ENCODE measurements at regions not wholly inside any gene's neighbourhood (a gene's known extent, or its start where the extent isn't known, plus 50 kb on each side); places are given as distances from the start of the nearest gene placed in this dataset.
"Not testable (repeated sequence)": the region's sequence is repeated elsewhere in the genome, so short reads cannot be mapped to it uniquely, and the experiment has no call there.

DNA sequence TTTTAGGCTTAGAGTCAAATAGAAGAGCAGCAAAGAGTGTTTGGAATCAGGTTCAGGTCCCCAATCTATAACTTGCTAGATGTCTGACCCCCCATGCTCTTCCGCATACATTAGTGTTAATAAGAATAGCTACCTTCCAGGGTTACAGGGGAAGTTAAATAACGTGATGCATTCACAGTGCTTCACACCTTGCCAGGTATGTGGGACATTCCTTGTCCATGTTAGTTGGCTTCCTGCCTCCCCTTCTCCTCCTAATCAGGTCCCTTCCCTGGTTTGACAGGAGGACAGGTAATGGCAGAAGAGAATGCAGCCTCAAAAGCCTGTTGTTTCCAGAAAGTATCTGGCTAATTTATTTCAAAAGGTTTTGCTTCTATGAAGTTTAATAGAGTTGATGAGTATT lies 248.7 kb downstream of the MID1IP1 start:
- Histone ChIP-seq H3K9ac (ENCODE audit: low read depth in 1 of 3, low read length in 3 of 3) (no peak overlapping the region), H3K9me3 (ENCODE audit: control insufficient read depth in 3 of 3, low read length in 3 of 3) (no peaks in the 10 kb centered on the region), H3K27ac (ENCODE audit: low read depth, low read length) (no peak overlapping the region), H3K4me1 (ENCODE audit: control insufficient read depth in 3 of 3, insufficient read depth in 3 of 3, low read length in 3 of 3) (no peaks in the 10 kb centered on the region), H3K36me3 (ENCODE audit: control insufficient read depth in 3 of 3, insufficient read depth in 3 of 3, low read length in 3 of 3) (no peaks in the 10 kb centered on the region), H3K27me3 (ENCODE audit: control insufficient read depth in 3 of 3, insufficient read depth in 3 of 3, low read length in 3 of 3) (peaks cover 0 to 3% (median 0%) of the 10 kb centered on the region in 3 donors), H3K4me3 (ENCODE audit: low read length in 3 of 3) (no peak overlapping the region)

DNA sequence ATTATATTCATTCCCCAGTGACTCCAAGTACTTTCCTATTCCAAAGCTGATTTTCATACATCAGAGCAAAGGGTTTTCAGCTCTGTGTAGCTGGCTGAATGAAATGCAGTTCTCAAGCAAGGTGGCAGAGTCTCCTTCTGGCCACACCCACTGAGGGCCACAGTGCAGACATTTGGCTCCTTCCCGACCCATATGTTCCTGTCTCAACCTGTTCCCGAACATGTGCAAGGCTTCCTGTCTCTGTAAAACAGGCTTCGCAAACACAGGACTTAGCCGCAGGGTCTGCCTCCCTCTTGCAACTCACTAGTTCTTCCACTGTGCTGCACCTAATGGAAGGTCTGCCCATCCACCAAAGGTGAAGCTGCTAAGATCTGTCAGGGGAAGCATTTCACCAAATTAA lies 249.2 kb downstream of the MID1IP1 start:
- no peak overlapping the region for H3K9ac ChIP-seq (ENCODE audit: low read depth in 1 of 3, low read length in 3 of 3)
- no peaks in the 10 kb centered on the region for H3K4me1 ChIP-seq (ENCODE audit: control insufficient read depth in 3 of 3, insufficient read depth in 3 of 3, low read length in 3 of 3)
- no peaks in the 10 kb centered on the region for H3K36me3 ChIP-seq (ENCODE audit: control insufficient read depth in 3 of 3, insufficient read depth in 3 of 3, low read length in 3 of 3)
- no peak overlapping the region for H3K27ac ChIP-seq (ENCODE audit: low read depth, low read length)
- H3K27me3 ChIP-seq (ENCODE audit: control insufficient read depth in 3 of 3, insufficient read depth in 3 of 3, low read length in 3 of 3), result peaks cover 0 to 3% (median 0%) of the 10 kb centered on the region in 3 donors
- no peak overlapping the region for H3K4me3 ChIP-seq (ENCODE audit: low read length in 3 of 3)
- H3K9me3 ChIP-seq (ENCODE audit: control insufficient read depth in 3 of 3, low read length in 3 of 3), result no peaks in the 10 kb centered on the region

DNA sequence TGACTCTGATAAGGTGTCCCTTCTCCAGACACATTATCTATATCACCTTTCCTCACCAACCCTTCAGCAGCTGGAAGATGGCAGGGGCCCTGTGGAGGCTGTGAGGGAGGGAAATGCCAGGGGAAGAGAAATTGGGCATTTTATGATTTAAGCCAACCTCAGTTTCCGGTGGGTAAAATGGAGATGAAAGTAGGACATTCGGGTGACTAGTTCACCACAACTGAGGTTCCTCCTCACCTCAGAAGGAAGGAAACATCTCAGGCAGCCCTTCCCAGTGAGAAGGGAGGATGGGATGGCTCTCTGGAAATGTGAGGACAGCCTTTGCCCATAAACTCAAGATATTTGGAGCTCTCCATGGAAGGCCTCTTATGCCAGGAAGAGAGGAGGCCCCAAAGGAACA lies 251.5 kb downstream of the MID1IP1 start:
- Histone ChIP-seq H3K27me3 (ENCODE audit: control insufficient read depth in 3 of 3, insufficient read depth in 3 of 3, low read length in 3 of 3) (peaks cover 0 to 3% (median 0%) of the 10 kb centered on the region in 3 donors), H3K27ac (ENCODE audit: low read depth, low read length) (no peak overlapping the region), H3K36me3 (ENCODE audit: control insufficient read depth in 3 of 3, insufficient read depth in 3 of 3, low read length in 3 of 3) (no peaks in the 10 kb centered on the region), H3K9me3 (ENCODE audit: control insufficient read depth in 3 of 3, low read length in 3 of 3) (no peaks in the 10 kb centered on the region), H3K4me3 (ENCODE audit: low read length in 3 of 3) (no peak overlapping the region), H3K4me1 (ENCODE audit: control insufficient read depth in 3 of 3, insufficient read depth in 3 of 3, low read length in 3 of 3) (no peaks in the 10 kb centered on the region), H3K9ac (ENCODE audit: low read depth in 1 of 3, low read length in 3 of 3) (no peak overlapping the region)

DNA sequence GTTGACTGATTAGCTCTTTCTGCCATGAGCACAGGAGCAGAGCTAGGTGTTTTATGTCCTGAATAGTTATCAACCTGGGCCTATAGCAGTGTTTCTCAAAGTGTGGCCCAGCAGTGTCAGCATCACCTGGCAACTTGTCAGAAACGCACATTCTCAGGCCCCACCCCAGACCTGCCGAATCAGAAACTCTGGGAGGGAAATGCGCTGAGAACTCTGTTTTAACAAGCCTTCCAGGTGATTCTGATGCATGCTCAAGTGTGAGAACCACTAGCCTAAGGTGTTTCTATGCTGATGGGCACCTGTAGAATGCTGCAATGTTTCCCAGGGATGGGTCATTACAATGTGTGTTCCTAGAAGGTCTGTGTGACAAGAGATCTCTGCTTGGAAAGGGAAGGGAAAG lies 257.5 kb downstream of the MID1IP1 start:
- H3K27me3 ChIP-seq (ENCODE audit: control insufficient read depth in 3 of 3, insufficient read depth in 3 of 3, low read length in 3 of 3), result no peaks in the 10 kb centered on the region
- no peak overlapping the region for H3K27ac ChIP-seq (ENCODE audit: low read depth, low read length)
- no peak overlapping the region for H3K9ac ChIP-seq (ENCODE audit: low read depth in 1 of 3, low read length in 3 of 3)
- peaks cover 0 to 3% (median 0%) of the 10 kb centered on the region in 3 donors for H3K9me3 ChIP-seq (ENCODE audit: control insufficient read depth in 3 of 3, low read length in 3 of 3)
- H3K4me3 ChIP-seq (ENCODE audit: low read length in 3 of 3), result no peak overlapping the region
- no peaks in the 10 kb centered on the region for H3K4me1 ChIP-seq (ENCODE audit: control insufficient read depth in 3 of 3, insufficient read depth in 3 of 3, low read length in 3 of 3)
- H3K36me3 ChIP-seq (ENCODE audit: control insufficient read depth in 3 of 3, insufficient read depth in 3 of 3, low read length in 3 of 3), result no peaks in the 10 kb centered on the region

DNA sequence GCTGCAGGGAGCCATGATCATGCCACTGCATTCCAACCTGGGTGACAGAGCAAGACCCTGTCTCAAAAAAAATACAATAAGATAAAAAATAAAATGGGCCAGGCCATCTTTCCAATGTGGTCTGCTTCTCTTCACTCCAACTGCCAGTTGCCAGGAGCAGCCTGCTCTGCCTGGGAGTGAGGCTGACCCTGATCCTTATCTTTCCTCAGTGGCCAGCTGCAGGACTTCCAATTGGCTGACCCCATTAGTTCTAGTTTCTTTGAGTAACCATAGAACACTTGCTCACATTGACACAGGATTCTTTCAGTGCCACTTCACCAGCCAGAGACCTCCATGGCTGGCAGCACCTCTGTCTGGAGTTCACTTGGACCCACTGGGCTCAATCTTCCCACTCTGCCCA lies 258.6 kb downstream of the MID1IP1 start:
- H3K27ac ChIP-seq (ENCODE audit: low read depth, low read length), result no peak overlapping the region
- no peaks in the 10 kb centered on the region for H3K27me3 ChIP-seq (ENCODE audit: control insufficient read depth in 3 of 3, insufficient read depth in 3 of 3, low read length in 3 of 3)
- H3K4me1 ChIP-seq (ENCODE audit: control insufficient read depth in 3 of 3, insufficient read depth in 3 of 3, low read length in 3 of 3), result no peaks in the 10 kb centered on the region
- no peak overlapping the region for H3K4me3 ChIP-seq (ENCODE audit: low read length in 3 of 3)
- peaks cover 0 to 3% (median 0%) of the 10 kb centered on the region in 3 donors for H3K9me3 ChIP-seq (ENCODE audit: control insufficient read depth in 3 of 3, low read length in 3 of 3)
- no peak overlapping the region for H3K9ac ChIP-seq (ENCODE audit: low read depth in 1 of 3, low read length in 3 of 3)
- H3K36me3 ChIP-seq (ENCODE audit: control insufficient read depth in 3 of 3, insufficient read depth in 3 of 3, low read length in 3 of 3), result no peaks in the 10 kb centered on the region

DNA sequence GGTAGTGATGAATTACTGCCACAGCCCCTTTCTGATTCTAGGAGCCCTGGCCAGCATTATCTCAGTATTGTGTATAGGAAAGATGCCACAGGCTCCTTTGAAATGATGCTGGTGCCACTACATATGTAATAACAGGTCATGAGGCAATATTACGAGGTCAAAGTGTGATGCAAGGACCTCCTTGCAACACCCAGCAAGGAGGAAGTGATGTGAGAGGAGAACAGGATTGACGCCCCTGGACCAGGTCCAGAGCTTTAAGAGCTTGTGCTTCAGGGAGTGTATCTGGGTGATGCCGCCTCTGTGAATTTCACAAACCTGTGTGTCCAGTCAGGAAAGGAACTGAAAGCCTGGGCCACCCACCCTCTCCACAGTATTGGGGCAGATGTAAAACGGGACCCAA lies 261.8 kb downstream of the MID1IP1 start:
- Histone ChIP-seq H3K4me3 (ENCODE audit: low read length in 3 of 3) (no peak overlapping the region), H3K9ac (ENCODE audit: low read depth in 1 of 3, low read length in 3 of 3) (no peak overlapping the region), H3K9me3 (ENCODE audit: control insufficient read depth in 3 of 3, low read length in 3 of 3) (peaks cover 0 to 3% (median 0%) of the 10 kb centered on the region in 3 donors), H3K27ac (ENCODE audit: low read depth, low read length) (no peak overlapping the region), H3K27me3 (ENCODE audit: control insufficient read depth in 3 of 3, insufficient read depth in 3 of 3, low read length in 3 of 3) (peaks cover 0 to 3% (median 0%) of the 10 kb centered on the region in 3 donors), H3K4me1 (ENCODE audit: control insufficient read depth in 3 of 3, insufficient read depth in 3 of 3, low read length in 3 of 3) (peaks cover 0 to 15% (median 10%) of the 10 kb centered on the region in 3 donors), H3K36me3 (ENCODE audit: control insufficient read depth in 3 of 3, insufficient read depth in 3 of 3, low read length in 3 of 3) (no peaks in the 10 kb centered on the region)

DNA sequence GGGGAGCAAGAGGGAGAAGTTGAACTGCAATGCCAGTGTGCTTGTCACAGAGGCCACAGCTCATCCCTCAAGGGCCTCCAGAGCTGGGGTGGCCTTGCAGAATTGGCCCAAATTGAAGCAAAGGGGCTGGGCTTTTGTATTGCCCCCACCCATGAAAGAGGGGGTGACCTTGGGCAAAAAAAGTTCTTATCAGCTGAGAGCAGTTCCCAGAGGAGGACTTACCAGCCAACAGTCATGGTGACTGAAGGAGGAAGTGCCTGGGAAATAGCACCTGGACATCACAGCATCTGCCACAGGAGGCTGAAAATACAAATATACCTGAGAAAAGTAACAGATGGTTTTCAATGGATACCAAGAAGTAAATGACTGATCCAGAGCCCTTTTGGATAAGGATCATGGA lies 262.4 kb downstream of the MID1IP1 start:
- no peak overlapping the region for H3K4me3 ChIP-seq (ENCODE audit: low read length in 3 of 3)
- no peak overlapping the region for H3K9ac ChIP-seq (ENCODE audit: low read depth in 1 of 3, low read length in 3 of 3)
- H3K9me3 ChIP-seq (ENCODE audit: control insufficient read depth in 3 of 3, low read length in 3 of 3), result peaks cover 0 to 3% (median 0%) of the 10 kb centered on the region in 3 donors
- peaks cover 0 to 3% (median 0%) of the 10 kb centered on the region in 3 donors for H3K27me3 ChIP-seq (ENCODE audit: control insufficient read depth in 3 of 3, insufficient read depth in 3 of 3, low read length in 3 of 3)
- no peak overlapping the region for H3K27ac ChIP-seq (ENCODE audit: low read depth, low read length)
- peaks cover 0 to 15% (median 10%) of the 10 kb centered on the region in 3 donors for H3K4me1 ChIP-seq (ENCODE audit: control insufficient read depth in 3 of 3, insufficient read depth in 3 of 3, low read length in 3 of 3)
- H3K36me3 ChIP-seq (ENCODE audit: control insufficient read depth in 3 of 3, insufficient read depth in 3 of 3, low read length in 3 of 3), result no peaks in the 10 kb centered on the region

DNA sequence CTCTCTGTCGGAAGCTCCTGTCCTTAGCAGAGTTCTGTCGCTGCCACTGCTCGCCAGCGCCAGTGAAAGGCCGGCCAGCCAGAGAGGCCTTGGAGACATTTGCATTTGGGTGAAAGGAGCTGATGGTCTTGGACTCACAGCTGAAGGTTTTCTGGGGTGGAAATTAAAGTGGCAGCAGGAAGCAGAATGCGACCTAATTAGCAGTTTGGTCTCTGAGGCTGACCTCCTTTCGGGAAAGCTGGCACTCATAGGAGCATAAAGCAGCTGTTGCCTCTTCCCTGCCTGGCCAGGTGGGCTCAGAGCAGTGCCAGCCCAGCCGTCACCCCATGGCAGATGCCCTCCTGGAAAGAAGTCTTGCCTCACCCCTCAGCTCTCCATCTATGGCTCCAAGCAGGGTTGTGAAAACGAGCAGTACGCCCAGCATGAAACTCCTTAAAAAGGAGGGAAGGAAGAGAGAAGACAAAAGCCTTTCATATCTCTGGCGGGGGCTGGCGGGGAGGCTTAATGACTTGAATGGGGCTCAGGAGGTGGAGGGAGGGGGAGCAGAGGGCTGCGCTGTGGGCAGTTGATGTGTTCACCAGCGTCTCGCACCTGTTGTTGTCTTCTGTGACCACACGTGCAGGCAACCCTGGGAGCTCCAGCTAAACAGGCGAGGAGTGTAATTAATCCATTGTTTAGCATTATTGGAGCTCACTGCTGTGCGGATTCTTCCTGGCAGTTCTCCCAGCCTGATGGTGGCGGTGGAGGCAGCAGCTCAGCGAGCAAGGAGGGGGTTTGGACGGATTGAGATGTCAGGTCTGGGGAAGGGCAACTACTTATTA lies 264.0 kb downstream of the MID1IP1 start:
- Histone ChIP-seq H3K36me3 (ENCODE audit: control insufficient read depth in 3 of 3, insufficient read depth in 3 of 3, low read length in 3 of 3) (no peaks in the 10 kb centered on the region), H3K4me3 (ENCODE audit: low read length in 3 of 3) (peak overlapping the region in 2 of 3 donors; percentile 6 to 32), H3K4me1 (ENCODE audit: control insufficient read depth in 3 of 3, insufficient read depth in 3 of 3, low read length in 3 of 3) (peaks cover 0 to 15% (median 10%) of the 10 kb centered on the region in 3 donors), H3K9me3 (ENCODE audit: control insufficient read depth in 3 of 3, low read length in 3 of 3) (peaks cover 0 to 3% (median 0%) of the 10 kb centered on the region in 3 donors), H3K27me3 (ENCODE audit: control insufficient read depth in 3 of 3, insufficient read depth in 3 of 3, low read length in 3 of 3) (peaks cover 0 to 3% (median 0%) of the 10 kb centered on the region in 3 donors), H3K9ac (ENCODE audit: low read depth in 1 of 3, low read length in 3 of 3) (peak overlapping the region in 1 of 3 donors; percentile 8), H3K27ac (ENCODE audit: low read depth, low read length) (peak overlapping the region; percentile 50)

DNA sequence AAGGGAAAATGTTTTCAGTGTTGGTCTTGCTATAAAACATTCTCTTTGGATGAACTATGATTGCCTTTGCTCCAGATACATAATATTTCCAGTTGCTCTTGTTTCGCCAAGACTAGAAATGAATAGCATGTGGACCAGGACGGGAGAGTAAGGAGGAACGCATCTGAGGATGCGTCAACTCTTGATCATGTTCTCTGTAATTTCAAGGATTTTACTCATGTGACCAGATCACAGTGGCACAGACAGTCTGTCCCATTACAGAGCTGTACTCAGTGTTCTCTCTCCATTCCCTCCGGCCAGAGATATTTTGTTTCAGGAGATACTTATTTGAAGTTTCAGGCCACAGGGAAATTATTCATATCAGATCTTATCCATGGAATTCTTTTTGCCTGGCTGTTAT lies 266.6 kb downstream of the MID1IP1 start:
- Histone ChIP-seq H3K27ac (ENCODE audit: low read depth, low read length) (no peak overlapping the region), H3K9ac (ENCODE audit: low read depth in 1 of 3, low read length in 3 of 3) (no peak overlapping the region)

DNA sequence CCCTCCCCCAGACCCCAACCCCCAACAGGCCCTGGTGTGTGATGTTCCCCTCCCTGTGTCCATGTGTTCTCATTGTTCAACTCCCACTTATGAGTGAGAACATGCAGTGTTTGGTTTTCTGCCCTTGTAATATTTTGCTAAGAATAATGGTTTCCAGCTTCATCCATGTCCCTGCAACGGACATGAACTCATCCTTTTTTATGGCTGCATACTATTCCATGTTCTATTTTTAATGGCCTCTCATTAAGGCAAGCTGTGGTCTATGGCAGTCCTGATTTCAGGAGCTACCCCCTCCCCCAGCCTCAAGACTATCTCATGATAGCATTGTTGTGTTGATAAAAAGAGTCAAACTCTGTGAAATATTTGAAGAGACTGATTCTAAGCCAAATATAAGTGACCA lies 267.4 kb downstream of the MID1IP1 start:
- H3K4me1 ChIP-seq (ENCODE audit: control insufficient read depth in 3 of 3, insufficient read depth in 3 of 3, low read length in 3 of 3), result peaks cover 0 to 15% (median 10%) of the 10 kb centered on the region in 3 donors
- H3K9ac ChIP-seq (ENCODE audit: low read depth in 1 of 3, low read length in 3 of 3); H3K27me3 ChIP-seq (ENCODE audit: control insufficient read depth in 3 of 3, insufficient read depth in 3 of 3, low read length in 3 of 3); H3K36me3 ChIP-seq (ENCODE audit: control insufficient read depth in 3 of 3, insufficient read depth in 3 of 3, low read length in 3 of 3); H3K27ac ChIP-seq (ENCODE audit: low read depth, low read length); H3K9me3 ChIP-seq (ENCODE audit: control insufficient read depth in 3 of 3, low read length in 3 of 3); H3K4me3 ChIP-seq (ENCODE audit: low read length in 3 of 3): not testable (repeated sequence)

More for the DNA sequence above, 266.6 kb downstream of the MID1IP1 start:
- H3K36me3 ChIP-seq (ENCODE audit: control insufficient read depth in 3 of 3, insufficient read depth in 3 of 3, low read length in 3 of 3), result no peaks in the 10 kb centered on the region
- H3K27me3 ChIP-seq (ENCODE audit: control insufficient read depth in 3 of 3, insufficient read depth in 3 of 3, low read length in 3 of 3), result peaks cover 0 to 6% (median 0%) of the 10 kb centered on the region in 3 donors
- no peak overlapping the region for H3K4me3 ChIP-seq (ENCODE audit: low read length in 3 of 3)
- no peaks in the 10 kb centered on the region for H3K9me3 ChIP-seq (ENCODE audit: control insufficient read depth in 3 of 3, low read length in 3 of 3)
- peaks cover 0 to 15% (median 10%) of the 10 kb centered on the region in 3 donors for H3K4me1 ChIP-seq (ENCODE audit: control insufficient read depth in 3 of 3, insufficient read depth in 3 of 3, low read length in 3 of 3)

All from skeletal muscle tissue (tissue), 3 donors.